SK-N-SH treated with all-trans-retinoic acid at 6 μM for 48 hours (cell line): ENCODE measurements at regions not wholly inside any gene's neighbourhood (a gene's known extent, or its start where the extent isn't known, plus 50 kb on each side); places are given as distances from the start of the nearest gene placed in this dataset.

ENCODE experiments used
- ARNTL ChIP-seq: fragments of 450-650 bp; formaldehyde crosslinking; IDR thresholded peaks from 2 replicates; pipeline ENCODE4 v1.5.0; 2020; ENCODE audit warnings: low read depth, mild to moderate bottlenecking, moderate library complexity, borderline replicate concordance
- OSR1 ChIP-seq: fragments of 250-450 bp; sonication (Bioruptor Pico); IDR thresholded peaks from 2 replicates; pipeline ENCODE4 v1.8.0; 2022; ENCODE audit warnings: moderate library complexity, mild to moderate bottlenecking, inconsistent platforms
- PATZ1 ChIP-seq: fragments of 250-450 bp; sonication (Bioruptor Pico); IDR thresholded peaks from 2 replicates; pipeline ENCODE4 v1.8.0; 2020; ENCODE audit warnings: mild to moderate bottlenecking, moderate library complexity, borderline replicate concordance
- RARB ChIP-seq: fragments of 250-450 bp; sonication (Bioruptor Pico); IDR thresholded peaks from 2 replicates; pipeline ENCODE4 v1.8.0; 2021; ENCODE audit warnings: mild to moderate bottlenecking, moderate library complexity
- SNAI2 ChIP-seq: fragments of 250-450 bp; sonication (Bioruptor Pico); IDR thresholded peaks from 2 replicates; pipeline ENCODE4 v1.5.0; 2020; ENCODE audit warnings: mild to moderate bottlenecking, moderate library complexity
- ZFP30 ChIP-seq: fragments of 450-650 bp; formaldehyde crosslinking; IDR thresholded peaks from 2 replicates; pipeline ENCODE4 v1.5.0; 2022; ENCODE audit warnings: mild to moderate bottlenecking, moderate library complexity
- ZNF565 ChIP-seq: fragments of 450-650 bp; formaldehyde crosslinking; conservative IDR thresholded peaks from 2 replicates; pipeline ENCODE4 v1.5.0; 2020; ENCODE audit warnings: low read depth, mild to moderate bottlenecking, moderate library complexity
- TF ChIP-seq, protein P1 (sequence below): fragments of 250-450 bp; sonication (Bioruptor Pico); IDR thresholded peaks from 2 replicates; pipeline ENCODE4 v1.5.0; 2020; ENCODE audit warnings: mild to moderate bottlenecking, moderate library complexity

DNA sequence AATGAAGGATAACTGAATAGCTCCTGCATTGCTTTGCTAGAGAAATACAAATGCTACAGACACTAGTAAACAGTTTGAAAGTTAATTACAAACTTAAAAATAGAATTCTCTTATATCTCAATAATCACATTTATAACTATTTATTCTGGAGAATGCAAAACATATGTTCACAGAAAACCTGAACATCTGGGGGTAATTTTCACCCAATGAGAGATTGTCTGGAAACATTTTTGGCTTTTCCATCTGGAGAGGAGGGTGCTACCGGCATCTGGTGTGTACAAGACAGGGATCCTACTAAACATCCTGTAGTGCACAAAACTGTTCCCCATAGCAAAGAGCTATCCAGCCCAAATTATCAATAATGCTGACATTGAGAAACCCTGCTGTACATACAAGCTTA, 378.4 kb upstream of the CHORDC1 start:
- TF ChIP-seq ZFP30 (no peak), SNAI2 (CRISPR knock-in tag) (no peak), PATZ1 (CRISPR knock-in tag) (no peak), ARNTL (CRISPR knock-in tag) (no peak), OSR1 (CRISPR knock-in tag) (no peak), ZNF565 (CRISPR knock-in tag) (no peak), RARB (CRISPR knock-in tag) (no peak)
- TF ChIP-seq, protein P1, sequence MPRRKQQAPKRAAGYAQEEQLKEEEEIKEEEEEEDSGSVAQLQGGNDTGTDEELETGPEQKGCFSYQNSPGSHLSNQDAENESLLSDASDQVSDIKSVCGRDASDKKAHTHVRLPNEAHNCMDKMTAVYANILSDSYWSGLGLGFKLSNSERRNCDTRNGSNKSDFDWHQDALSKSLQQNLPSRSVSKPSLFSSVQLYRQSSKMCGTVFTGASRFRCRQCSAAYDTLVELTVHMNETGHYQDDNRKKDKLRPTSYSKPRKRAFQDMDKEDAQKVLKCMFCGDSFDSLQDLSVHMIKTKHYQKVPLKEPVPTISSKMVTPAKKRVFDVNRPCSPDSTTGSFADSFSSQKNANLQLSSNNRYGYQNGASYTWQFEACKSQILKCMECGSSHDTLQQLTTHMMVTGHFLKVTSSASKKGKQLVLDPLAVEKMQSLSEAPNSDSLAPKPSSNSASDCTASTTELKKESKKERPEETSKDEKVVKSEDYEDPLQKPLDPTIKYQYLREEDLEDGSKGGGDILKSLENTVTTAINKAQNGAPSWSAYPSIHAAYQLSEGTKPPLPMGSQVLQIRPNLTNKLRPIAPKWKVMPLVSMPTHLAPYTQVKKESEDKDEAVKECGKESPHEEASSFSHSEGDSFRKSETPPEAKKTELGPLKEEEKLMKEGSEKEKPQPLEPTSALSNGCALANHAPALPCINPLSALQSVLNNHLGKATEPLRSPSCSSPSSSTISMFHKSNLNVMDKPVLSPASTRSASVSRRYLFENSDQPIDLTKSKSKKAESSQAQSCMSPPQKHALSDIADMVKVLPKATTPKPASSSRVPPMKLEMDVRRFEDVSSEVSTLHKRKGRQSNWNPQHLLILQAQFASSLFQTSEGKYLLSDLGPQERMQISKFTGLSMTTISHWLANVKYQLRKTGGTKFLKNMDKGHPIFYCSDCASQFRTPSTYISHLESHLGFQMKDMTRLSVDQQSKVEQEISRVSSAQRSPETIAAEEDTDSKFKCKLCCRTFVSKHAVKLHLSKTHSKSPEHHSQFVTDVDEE: no peak
